Right cardiac atrium (tissue), 5 donors: ENCODE measurements at regions not wholly inside any gene's neighbourhood (a gene's known extent, or its start where the extent isn't known, plus 50 kb on each side); places are given as distances from the start of the nearest gene placed in this dataset.

Experiments
- ATAC-seq, 2 donors: fragments of 200-7000 bp; cut with Tn5 transposase; one replicate each; pipeline versions ENCODE4 v1.8.0 to v1.9.1; 2020; ENCODE audit warnings: moderate library complexity in 2 of 2, mild to moderate bottlenecking in 1 of 2
- DNase-seq, 3 donors: peaks; one replicate each; pipeline ENCODE4 v3.0.0-alpha.2; 2020
- H3K27ac ChIP-seq: one replicate; pipeline ENCODE4 v1.5.1; 2013; ENCODE audit warnings: mild to moderate bottlenecking, low read length, control low read depth, moderate library complexity
- H3K27me3 ChIP-seq: one replicate; pipeline ENCODE4 v1.6.1; 2013; ENCODE audit not compliant: control insufficient read depth, insufficient read depth
- H3K4me1 ChIP-seq: one replicate; pipeline ENCODE4 v1.6.1; 2013; ENCODE audit warnings: low read length; ENCODE audit not compliant: control insufficient read depth, insufficient read depth
- H3K4me3 ChIP-seq: one replicate; pipeline ENCODE4 v1.5.1; 2013; ENCODE audit warnings: low read length, control low read depth
- H3K9me3 ChIP-seq: one replicate; pipeline ENCODE4 v1.6.1; 2013; ENCODE audit warnings: low read length; ENCODE audit not compliant: control insufficient read depth
- WGBS: extraction: QIAGEN DNeasy Blood & Tissue Kit; methylation state at CpG from one replicate; pipeline ENCODE4 v1.1.7; 2013; 5-methylcytosine and 5-hydroxymethylcytosine counted together
- intact Hi-C, 4 donors: fragments of 100-400 bp; cut with DNase I; formaldehyde crosslinking; loops; one replicate each; pipeline versions ENCODE4 v1.11.0 to v1.14.0; 2022 to 2023
- donor health status: healthy with polysubstance abuse.
- donor health status: DM: no; HTN: yes; CAD: no.
- donor health status: DM: no; HTN: no; CAD: no.
- donor health status: DM: no; HTN: yes; CAD: no; lungs with severe emphysema.
- donor health status: DM: yes; HTN: yes; CAD: no.

GRCh38 chr5:8691221-8691620 lies 822.3 kb downstream of the MTRR start:
- Histone ChIP-seq H3K4me3 (no peak overlapping the region), H3K4me1 (no peaks in the 10 kb centered on the region), H3K9me3 (peaks cover 2% of the 10 kb centered on the region), H3K27me3 (no peaks in the 10 kb centered on the region), H3K27ac (no peak overlapping the region)
- no peak for ATAC-seq
- intact Hi-C loops: no loop called here
- DNase-seq: no peak
- WGBS: 72% methylated on average over 2 of the region's 2 CpGs

- 80% methylated on average over 1 of the region's 1 CpG for WGBS
- no peaks in the 10 kb centered on the region for H3K27me3 ChIP-seq
- ATAC-seq: no peak
Observed at GRCh38 chr5:8693341-8693844, 824.4 kb downstream of the MTRR start.

GRCh38 chr5:8694545-8694944 lies 825.6 kb downstream of the MTRR start:
- ATAC-seq: no peak
- 64% methylated on average over 3 of the region's 3 CpGs for WGBS
- intact Hi-C loops: no loop called here

More at GRCh38 chr5:8693341-8693844, 824.4 kb downstream of the MTRR start:
- Histone ChIP-seq H3K9me3 (peaks cover 2% of the 10 kb centered on the region), H3K4me1 (no peaks in the 10 kb centered on the region), H3K4me3 (no peak overlapping the region), H3K27ac (no peak overlapping the region)
- intact Hi-C loops: no loop called here
- no peak for DNase-seq

GRCh38 chr5:8695902-8696845 lies 827.2 kb downstream of the MTRR start:
- Histone ChIP-seq H3K4me3 (no peak overlapping the region), H3K4me1 (no peaks in the 10 kb centered on the region), H3K27me3 (no peaks in the 10 kb centered on the region), H3K27ac (no peak overlapping the region), H3K9me3 (peaks cover 2% of the 10 kb centered on the region)
- ATAC-seq (no peak), DNase-seq (no peak)
- intact Hi-C loops: no loop called here
- 46% methylated on average over 10 of the region's 10 CpGs for WGBS

More at GRCh38 chr5:8694545-8694944, 825.6 kb downstream of the MTRR start:
- H3K27ac ChIP-seq: no peak overlapping the region
- H3K27me3 ChIP-seq: no peaks in the 10 kb centered on the region
- H3K4me3 ChIP-seq: no peak overlapping the region
- H3K4me1 ChIP-seq: no peaks in the 10 kb centered on the region
- H3K9me3 ChIP-seq: peaks cover 2% of the 10 kb centered on the region
- DNase-seq: no peak

- Histone ChIP-seq H3K9me3 (no peaks in the 10 kb centered on the region), H3K4me3 (no peak overlapping the region), H3K27me3 (no peaks in the 10 kb centered on the region), H3K27ac (no peak overlapping the region), H3K4me1 (no peaks in the 10 kb centered on the region)
- 87% methylated on average over 5 of the region's 5 CpGs for WGBS
- intact Hi-C loops: no loop called here
- DNase-seq (no peak), ATAC-seq (no peak)
Observed at GRCh38 chr5:8700222-8700621, 831.3 kb downstream of the MTRR start.

GRCh38 chr5:8700671-8701070 lies 831.7 kb downstream of the MTRR start:
- Histone ChIP-seq H3K4me1 (no peaks in the 10 kb centered on the region), H3K4me3 (no peak overlapping the region), H3K27ac (no peak overlapping the region), H3K9me3 (no peaks in the 10 kb centered on the region), H3K27me3 (no peaks in the 10 kb centered on the region)
- intact Hi-C loops: no loop called here
- WGBS: 77% methylated on average over 7 of the region's 7 CpGs
- no peak for DNase-seq
- no peak for ATAC-seq

DNA sequence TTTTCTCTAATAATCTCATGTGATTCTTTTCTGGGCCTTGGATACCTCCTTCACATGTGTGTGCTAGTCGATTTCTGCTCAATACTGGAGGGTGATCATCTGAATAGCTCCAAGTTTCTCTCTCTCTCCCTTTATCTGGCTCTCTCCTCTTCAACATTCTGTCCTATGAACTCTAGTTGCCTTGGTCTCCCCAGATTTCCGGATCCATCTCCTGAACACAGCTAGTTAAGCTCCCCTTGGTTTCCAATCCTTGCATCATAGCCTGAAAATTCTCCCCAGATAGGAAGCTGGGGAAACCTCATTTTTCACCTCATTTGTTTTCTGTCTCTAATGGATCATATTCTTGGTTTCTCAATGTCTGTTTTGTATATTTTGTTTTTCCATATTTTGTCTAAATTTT lies 832.3 kb downstream of the MTRR start:
- DNase-seq (no peak), ATAC-seq (no peak)
- H3K27me3 ChIP-seq: no peaks in the 10 kb centered on the region
- H3K27ac ChIP-seq: no peak overlapping the region
- intact Hi-C loops: no loop called here
- no peaks in the 10 kb centered on the region for H3K4me1 ChIP-seq
- WGBS: 60% methylated on average over 2 of the region's 2 CpGs
- no peaks in the 10 kb centered on the region for H3K9me3 ChIP-seq
- no peak overlapping the region for H3K4me3 ChIP-seq

GRCh38 chr5:8710426-8710930 lies 835.4 kb downstream of the SEMA5A start:
- Histone ChIP-seq H3K9me3 (no peaks in the 10 kb centered on the region), H3K4me3 (no peak overlapping the region), H3K4me1 (no peaks in the 10 kb centered on the region), H3K27me3 (no peaks in the 10 kb centered on the region), H3K27ac (no peak overlapping the region)
- intact Hi-C loops: no loop called here
- DNase-seq (no peak), ATAC-seq (no peak)
- 73% methylated on average over 6 of the region's 6 CpGs for WGBS

- Histone ChIP-seq H3K9me3 (peaks cover 2% of the 10 kb centered on the region), H3K4me1 (no peaks in the 10 kb centered on the region), H3K27ac (no peak overlapping the region), H3K4me3 (no peak overlapping the region), H3K27me3 (no peaks in the 10 kb centered on the region)
- DNase-seq: no peak
- intact Hi-C loops: no loop called here
- ATAC-seq: no peak
- WGBS: 48% methylated on average over 1 of the region's 1 CpG
Observed at GRCh38 chr5:8714198-8714597, 831.7 kb downstream of the SEMA5A start.

- peaks cover 2% of the 10 kb centered on the region for H3K9me3 ChIP-seq
- intact Hi-C loops: no loop called here
- ATAC-seq (no peak), DNase-seq (no peak)
- WGBS: 63% methylated on average over 1 of the region's 1 CpG
- H3K27me3 ChIP-seq: no peaks in the 10 kb centered on the region
- no peak overlapping the region for H3K4me3 ChIP-seq
- H3K27ac ChIP-seq: no peak overlapping the region
- no peaks in the 10 kb centered on the region for H3K4me1 ChIP-seq
Observed at GRCh38 chr5:8714861-8715260, 831.0 kb downstream of the SEMA5A start.

GRCh38 chr5:8719796-8720195 lies 826.1 kb downstream of the SEMA5A start:
- no peak for ATAC-seq
- Histone ChIP-seq H3K4me3 (no peak overlapping the region), H3K27ac (no peak overlapping the region), H3K27me3 (no peaks in the 10 kb centered on the region), H3K4me1 (no peaks in the 10 kb centered on the region), H3K9me3 (peaks cover 6% of the 10 kb centered on the region)
- no peak for DNase-seq
- WGBS: 89% methylated on average over 7 of the region's 7 CpGs
- intact Hi-C loops: no loop called here
